Osteocyte (in vitro differentiated cells): ENCODE measurements at regions not wholly inside any gene's neighbourhood (a gene's known extent, or its start where the extent isn't known, plus 50 kb on each side); places are given as distances from the start of the nearest gene placed in this dataset.

Experiments
- DNase-seq: peaks from one replicate; pipeline ENCODE4 v3.0.0; 2021; ENCODE audit warnings: mixed read lengths; ENCODE audit not compliant: unreplicated experiment; ENCODE audit errors: extremely low spot score
- H3K27ac Mint-ChIP-seq: one replicate; pipeline ENCODE4 v1.8.0; 2021; ENCODE audit warnings: mild to moderate bottlenecking, mixed read lengths; ENCODE audit not compliant: unreplicated experiment
- H3K27me3 Mint-ChIP-seq: one replicate; pipeline ENCODE4 v1.8.0; 2021; ENCODE audit warnings: mixed read lengths; ENCODE audit not compliant: unreplicated experiment
- H3K36me3 Mint-ChIP-seq: one replicate; pipeline ENCODE4 v1.8.0; 2021; ENCODE audit warnings: mixed read lengths; ENCODE audit not compliant: unreplicated experiment
- H3K4me1 Mint-ChIP-seq: one replicate; pipeline ENCODE4 v1.8.0; 2021; ENCODE audit warnings: mixed read lengths; ENCODE audit not compliant: unreplicated experiment
- H3K4me3 Mint-ChIP-seq: one replicate; pipeline ENCODE4 v1.8.0; 2021; ENCODE audit warnings: mild to moderate bottlenecking, moderate library complexity, mixed read lengths; ENCODE audit not compliant: unreplicated experiment
- H3K9me3 Mint-ChIP-seq: one replicate; pipeline ENCODE4 v1.8.0; 2021; ENCODE audit warnings: mixed read lengths; ENCODE audit not compliant: unreplicated experiment
- TF ChIP-seq, protein P1 (sequence below): fragments of 200-600 bp; sonication (generic); IDR thresholded peaks from 2 replicates; pipeline ENCODE4 v1.5.0; 2021; ENCODE audit warnings: antibody characterized with exemption, mild to moderate bottlenecking, moderate library complexity

DNA sequence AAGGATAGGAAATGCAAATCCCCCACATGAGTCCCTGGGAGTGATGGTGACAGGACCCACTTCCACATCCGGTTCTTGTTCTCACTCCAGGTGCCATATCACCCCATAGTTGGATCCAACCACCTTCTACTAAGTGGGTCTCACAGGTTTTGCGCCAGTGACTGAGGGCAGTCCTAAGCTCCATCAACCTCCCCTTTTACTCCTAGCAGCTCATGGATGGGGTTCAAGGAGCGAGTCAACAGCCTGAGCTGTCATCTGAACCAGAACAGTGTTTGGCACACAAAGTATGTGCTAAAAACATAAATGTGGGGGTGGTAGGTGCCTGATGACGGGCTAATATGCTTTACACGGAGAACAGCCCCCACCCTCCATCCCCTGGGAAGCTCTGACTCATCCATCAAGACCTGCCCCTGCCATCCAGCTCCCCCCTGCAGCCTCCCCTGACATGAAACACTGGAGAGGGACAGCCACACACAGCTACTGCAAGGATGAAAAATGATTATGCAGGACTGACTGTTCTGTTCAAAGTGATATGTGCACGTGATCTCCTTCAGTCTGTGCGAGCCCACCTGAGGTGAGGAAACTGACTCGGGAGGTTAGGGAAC, 143.2 kb upstream of the CDH5 start:
- TF ChIP-seq, protein P1, sequence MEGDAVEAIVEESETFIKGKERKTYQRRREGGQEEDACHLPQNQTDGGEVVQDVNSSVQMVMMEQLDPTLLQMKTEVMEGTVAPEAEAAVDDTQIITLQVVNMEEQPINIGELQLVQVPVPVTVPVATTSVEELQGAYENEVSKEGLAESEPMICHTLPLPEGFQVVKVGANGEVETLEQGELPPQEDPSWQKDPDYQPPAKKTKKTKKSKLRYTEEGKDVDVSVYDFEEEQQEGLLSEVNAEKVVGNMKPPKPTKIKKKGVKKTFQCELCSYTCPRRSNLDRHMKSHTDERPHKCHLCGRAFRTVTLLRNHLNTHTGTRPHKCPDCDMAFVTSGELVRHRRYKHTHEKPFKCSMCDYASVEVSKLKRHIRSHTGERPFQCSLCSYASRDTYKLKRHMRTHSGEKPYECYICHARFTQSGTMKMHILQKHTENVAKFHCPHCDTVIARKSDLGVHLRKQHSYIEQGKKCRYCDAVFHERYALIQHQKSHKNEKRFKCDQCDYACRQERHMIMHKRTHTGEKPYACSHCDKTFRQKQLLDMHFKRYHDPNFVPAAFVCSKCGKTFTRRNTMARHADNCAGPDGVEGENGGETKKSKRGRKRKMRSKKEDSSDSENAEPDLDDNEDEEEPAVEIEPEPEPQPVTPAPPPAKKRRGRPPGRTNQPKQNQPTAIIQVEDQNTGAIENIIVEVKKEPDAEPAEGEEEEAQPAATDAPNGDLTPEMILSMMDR, result no peak
- peak overlapping the region; percentile 47 for H3K27ac Mint-ChIP-seq
- peaks cover 26% of the 10 kb centered on the region for H3K4me1 Mint-ChIP-seq
- no peaks in the 10 kb centered on the region for H3K36me3 Mint-ChIP-seq
- H3K4me3 Mint-ChIP-seq, result no peak overlapping the region
- DNase-seq, result no peak
- H3K9me3 Mint-ChIP-seq, result no peaks in the 10 kb centered on the region
- no peaks in the 10 kb centered on the region for H3K27me3 Mint-ChIP-seq

DNA sequence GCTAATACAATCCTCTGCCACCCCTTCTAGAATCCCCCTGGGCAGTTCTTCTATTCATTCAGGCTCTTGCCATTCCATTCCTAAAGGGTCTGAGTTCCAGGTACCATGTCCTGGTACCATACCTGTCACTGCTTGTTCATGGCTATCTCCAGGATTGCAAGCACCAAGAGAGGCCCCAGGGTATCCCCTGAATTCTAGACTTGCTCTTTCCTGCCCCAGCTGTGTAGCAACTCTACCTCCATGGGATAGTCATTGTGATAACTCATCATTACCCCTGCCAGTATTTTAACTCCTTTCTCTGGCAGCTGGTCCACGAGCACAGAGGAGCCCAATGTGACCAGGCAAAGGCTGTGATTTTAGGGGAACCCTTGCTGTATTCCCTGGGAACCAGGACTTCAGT, 143.7 kb upstream of the CDH5 start:
- H3K27me3 Mint-ChIP-seq, result no peaks in the 10 kb centered on the region
- H3K9me3 Mint-ChIP-seq, result no peaks in the 10 kb centered on the region
- H3K4me1 Mint-ChIP-seq, result peaks cover 26% of the 10 kb centered on the region
- H3K36me3 Mint-ChIP-seq, result no peaks in the 10 kb centered on the region
- DNase-seq, result no peak
- no peak overlapping the region for H3K4me3 Mint-ChIP-seq
- H3K27ac Mint-ChIP-seq, result peak overlapping the region; percentile 19
- TF ChIP-seq, protein P1, result no peak

DNA sequence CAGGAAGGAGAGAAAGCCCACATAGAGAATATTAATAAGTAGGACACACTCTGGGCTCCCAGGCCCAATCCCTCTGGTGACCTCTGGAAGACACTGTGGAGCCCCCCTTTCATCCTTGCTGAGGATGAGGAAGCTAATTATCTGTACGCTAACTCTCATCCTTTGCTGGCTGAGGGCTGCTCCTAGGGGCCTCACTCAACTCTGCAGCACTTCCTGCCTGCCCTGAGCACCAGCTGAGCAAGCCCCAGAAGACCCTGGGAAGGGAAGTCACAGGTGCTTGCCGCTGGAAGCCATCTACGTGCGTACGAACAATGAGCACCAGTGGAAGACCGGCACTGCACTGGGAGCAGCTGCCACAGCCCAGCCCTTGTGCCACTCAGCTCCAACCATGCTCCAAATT, 145.8 kb upstream of the CDH5 start:
- Mint-ChIP-seq H3K4me1 (peaks cover 26% of the 10 kb centered on the region), H3K4me3 (no peak overlapping the region), H3K27me3 (no peaks in the 10 kb centered on the region), H3K27ac (no peak overlapping the region), H3K36me3 (no peaks in the 10 kb centered on the region), H3K9me3 (no peaks in the 10 kb centered on the region)
- TF ChIP-seq, protein P1, result no peak
- DNase-seq, result no peak

DNA sequence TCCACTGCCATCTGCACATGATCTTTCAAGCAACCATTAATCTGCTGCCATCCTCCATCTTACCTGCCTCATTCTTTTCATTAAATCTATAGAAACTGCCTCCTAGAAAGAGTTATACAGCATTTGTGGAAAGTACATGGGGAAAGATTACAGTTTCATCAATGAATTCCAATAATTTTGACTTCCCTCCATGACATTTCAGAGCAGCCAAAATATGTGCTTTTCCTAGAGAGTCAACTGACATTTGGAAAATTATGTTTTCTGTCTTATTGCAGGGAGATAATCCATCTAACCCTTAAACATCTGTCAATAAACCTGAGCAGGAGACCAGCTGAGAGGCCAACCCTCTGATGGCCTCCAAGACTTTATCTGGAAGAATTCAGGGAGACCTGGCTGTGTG, 147.0 kb upstream of the CDH5 start:
- H3K9me3 Mint-ChIP-seq, result no peaks in the 10 kb centered on the region

DNA sequence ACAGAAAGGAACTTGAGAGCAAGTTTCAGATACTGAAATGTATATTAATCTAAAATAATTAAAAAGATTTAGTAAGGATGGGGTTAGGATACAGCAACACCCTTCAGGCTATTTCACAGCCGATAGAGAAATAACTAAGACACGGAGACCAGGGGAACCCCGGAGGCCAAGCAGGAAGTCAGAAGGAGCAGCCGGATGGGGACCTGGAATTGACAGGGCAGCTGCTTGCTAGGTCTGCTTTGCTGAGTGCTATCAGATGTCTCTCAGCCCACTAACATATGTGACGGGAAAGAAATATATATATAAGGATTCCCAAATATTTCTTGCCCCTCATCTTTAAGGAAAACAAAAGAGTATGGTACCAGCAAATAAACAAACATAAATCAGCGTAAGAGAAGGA, 154.1 kb upstream of the CDH5 start:
- no peaks in the 10 kb centered on the region for H3K27me3 Mint-ChIP-seq
- peaks cover 17% of the 10 kb centered on the region for H3K4me1 Mint-ChIP-seq
- H3K36me3 Mint-ChIP-seq, result no peaks in the 10 kb centered on the region
- peak; percentile 48 for DNase-seq
- H3K27ac Mint-ChIP-seq, result no peak overlapping the region
- no peaks in the 10 kb centered on the region for H3K9me3 Mint-ChIP-seq
- TF ChIP-seq, protein P1, result no peak
- H3K4me3 Mint-ChIP-seq, result no peak overlapping the region

More for the DNA sequence above, 147.0 kb upstream of the CDH5 start:
- no peaks in the 10 kb centered on the region for H3K36me3 Mint-ChIP-seq
- H3K4me1 Mint-ChIP-seq, result peaks cover 26% of the 10 kb centered on the region
- no peaks in the 10 kb centered on the region for H3K27me3 Mint-ChIP-seq
- no peak overlapping the region for H3K4me3 Mint-ChIP-seq
- TF ChIP-seq, protein P1, result no peak
- no peak overlapping the region for H3K27ac Mint-ChIP-seq
- DNase-seq, result no peak
